Fibroblast of gingiva (primary cell): ENCODE measurements at regions not wholly inside any gene's neighbourhood (a gene's known extent, or its start where the extent isn't known, plus 50 kb on each side); places are given as distances from the start of the nearest gene placed in this dataset.

Experiments used
- DNase-seq: peaks from one replicate; pipeline ENCODE4 v3.0.0-alpha.2; 2011; ENCODE audit warnings: low read depth

GRCh38 chr3:23099677-23100076, 103.5 kb upstream of the UBE2E2 start:
- no peak for DNase-seq

GRCh38 chr3:23100106-23100505, 103.0 kb upstream of the UBE2E2 start:
- DNase-seq, result no peak

GRCh38 chr3:23103764-23104163, 99.4 kb upstream of the UBE2E2 start:
- DNase-seq, result no peak

GRCh38 chr3:23105048-23105447, 98.1 kb upstream of the UBE2E2 start:
- DNase-seq, result no peak

- no peak for DNase-seq
Measured at GRCh38 chr3:23106666-23107065, 96.5 kb upstream of the UBE2E2 start.

- DNase-seq, result no peak
Measured at GRCh38 chr3:23107221-23107620, 95.9 kb upstream of the UBE2E2 start.

GRCh38 chr3:23108451-23109057, 94.6 kb upstream of the UBE2E2 start:
- no peak for DNase-seq

- DNase-seq, result no peak
Measured at GRCh38 chr3:23111286-23111685, 91.8 kb upstream of the UBE2E2 start.

- DNase-seq, result no peak
Measured at GRCh38 chr3:23111797-23112196, 91.3 kb upstream of the UBE2E2 start.

GRCh38 chr3:23112491-23112890, 90.6 kb upstream of the UBE2E2 start:
- no peak for DNase-seq

GRCh38 chr3:23113455-23114171, 89.5 kb upstream of the UBE2E2 start:
- peak; percentile 17 for DNase-seq

GRCh38 chr3:23114432-23114831, 88.7 kb upstream of the UBE2E2 start:
- DNase-seq, result no peak

- no peak for DNase-seq
Measured at GRCh38 chr3:23115171-23115877, 87.8 kb upstream of the UBE2E2 start.

GRCh38 chr3:23116081-23116837, 86.9 kb upstream of the UBE2E2 start:
- no peak for DNase-seq

- no peak for DNase-seq
Measured at GRCh38 chr3:23117856-23118255, 85.3 kb upstream of the UBE2E2 start.

GRCh38 chr3:23127196-23127595, 75.9 kb upstream of the UBE2E2 start:
- no peak for DNase-seq

GRCh38 chr3:23128655-23129054, 74.5 kb upstream of the UBE2E2 start:
- no peak for DNase-seq

GRCh38 chr3:23129117-23129516, 74.0 kb upstream of the UBE2E2 start:
- DNase-seq, result peak; percentile 44

- peak; percentile 11 for DNase-seq
Measured at GRCh38 chr3:23129817-23130216, 73.3 kb upstream of the UBE2E2 start.

GRCh38 chr3:23130406-23130805, 72.7 kb upstream of the UBE2E2 start:
- DNase-seq, result no peak

GRCh38 chr3:23135026-23135785, 67.9 kb upstream of the UBE2E2 start:
- no peak for DNase-seq

- DNase-seq, result no peak
Measured at GRCh38 chr3:23136054-23136453, 67.1 kb upstream of the UBE2E2 start.
